Upper lobe of left lung (tissue), 6 donors: ENCODE measurements at regions not wholly inside any gene's neighbourhood (a gene's known extent, or its start where the extent isn't known, plus 50 kb on each side); places are given as distances from the start of the nearest gene placed in this dataset.

Experiments
- ATAC-seq, 2 donors: fragments of 200-7000 bp; cut with Tn5 transposase; one replicate each; pipeline ENCODE4 v1.9.1; 2022; ENCODE audit warnings: mild to moderate bottlenecking in 2 of 2, moderate library complexity in 2 of 2; ENCODE audit not compliant: low FRiP score in 2 of 2
- DNase-seq, 2 donors: peaks; one replicate each; pipeline ENCODE4 v3.0.0-alpha.2; 2019 to 2020
- H3K27ac ChIP-seq, 4 donors: fragments of 200-600 bp; sonication (generic); one replicate each; pipeline ENCODE4 v1.5.1; 2016 to 2019
- H3K27me3 ChIP-seq, 4 donors: fragments of 200-600 bp; sonication (generic); one replicate each; pipeline ENCODE4 v1.5.1; 2017 to 2019
- H3K36me3 ChIP-seq, 4 donors: fragments of 200-600 bp; sonication (generic); one replicate each; pipeline ENCODE4 v1.5.1; 2016 to 2019
- H3K4me1 ChIP-seq, 4 donors: fragments of 200-600 bp; sonication (generic); one replicate each; pipeline ENCODE4 v1.5.1; 2018 to 2019
- H3K4me3 ChIP-seq, 4 donors: fragments of 200-600 bp; sonication (generic); one replicate each; pipeline ENCODE4 v1.5.1; 2017 to 2019; ENCODE audit warnings: mild to moderate bottlenecking in 2 of 4, moderate library complexity in 1 of 4
- H3K9me3 ChIP-seq, 4 donors: fragments of 200-600 bp; sonication (generic); one replicate each; pipeline ENCODE4 v1.5.1; 2018 to 2019
- CTCF ChIP-seq, 6 experiments: fragments of 450-650 bp in 4 of 6; fragments of 200-600 bp in 2 of 6; sonication (generic) in 2 of 6; IDR thresholded peaks; one replicate each; pipeline ENCODE4 v1.5.1; 2016 to 2019; ENCODE audit warnings: antibody characterized with exemption in 6 of 6
- EP300 ChIP-seq, 4 donors: sonication (generic); formaldehyde crosslinking; IDR thresholded peaks; one replicate each; pipeline ENCODE4 v1.5.1; 2017; ENCODE audit warnings: antibody characterized with exemption in 4 of 4, control low read depth in 2 of 4
- POLR2A ChIP-seq, 4 donors: fragments of 450-650 bp; IDR thresholded peaks; one replicate each; pipeline ENCODE4 v1.5.1; 2016 to 2017; ENCODE audit warnings: antibody characterized with exemption in 4 of 4, mild to moderate bottlenecking in 2 of 4
- POLR2AphosphoS5 ChIP-seq, 2 donors: sonication (generic); formaldehyde crosslinking; IDR thresholded peaks; one replicate each; pipeline ENCODE4 v1.5.1; 2017; ENCODE audit warnings: antibody characterized with exemption in 2 of 2
- WGBS, 2 donors: methylation state at CpG; one replicate each; pipeline ENCODE4 v1.1.5; 2017 to 2018; 5-methylcytosine and 5-hydroxymethylcytosine counted together
- donor health status: DM: no; HTN: no; CAD: no; lungs with moderate emphysema.
- donor health status: DM: no; HTN: yes; CAD: no; lungs with severe emphysema.

GRCh38 chr20:1803932-1804501, 91.2 kb upstream of the SIRPA start:
- H3K27ac ChIP-seq = peak overlapping the region; percentile 82 to 89 (median 88)
- H3K27me3 ChIP-seq = peaks cover 0 to 13% (median 0%) of the 10 kb centered on the region in 4 donors
- TF ChIP-seq POLR2A (IDR thresholded peaks at IDR 0.05) (no peak), CTCF (IDR thresholded peaks at IDR 0.05) (no peak), POLR2AphosphoS5 (IDR thresholded peaks at IDR 0.05) (no peak), EP300 (IDR thresholded peaks at IDR 0.05) (no peak)
- peaks cover 18 to 33% (median 26%) of the 10 kb centered on the region in 4 donors for H3K4me1 ChIP-seq
- DNase-seq (no peak), ATAC-seq (no peak)
- 53 to 62% methylated on average over 9 to 10 of the region's 10 CpGs for WGBS, 2 donors
- H3K9me3 ChIP-seq = no peaks in the 10 kb centered on the region
- H3K4me3 ChIP-seq = peak overlapping the region in 3 of 4 donors; percentile 45 to 72 (median 56)
- H3K36me3 ChIP-seq = no peaks in the 10 kb centered on the region

- ATAC-seq (peak; percentile 58 to 78), DNase-seq (peak; percentile 75 to 93)
- Histone ChIP-seq H3K36me3 (no peaks in the 10 kb centered on the region), H3K27ac (peak overlapping the region; percentile 82 to 89 (median 88)), H3K27me3 (peaks cover 0 to 13% (median 0%) of the 10 kb centered on the region in 4 donors), H3K9me3 (no peaks in the 10 kb centered on the region), H3K4me3 (peak overlapping the region; percentile 26 to 72 (median 50)), H3K4me1 (peaks cover 18 to 33% (median 26%) of the 10 kb centered on the region in 4 donors)
- TF ChIP-seq POLR2AphosphoS5 (IDR thresholded peaks at IDR 0.05) (peak in 1 of 2 donors; percentile 43), POLR2A (IDR thresholded peaks at IDR 0.05) (peak in 2 of 4 donors; percentile 56 to 77), EP300 (IDR thresholded peaks at IDR 0.05) (no peak), CTCF (IDR thresholded peaks at IDR 0.05) (no peak)
- WGBS, 2 donors = 0 to 2% methylated on average over 23 to 60 of the region's 100 CpGs
Observed at GRCh38 chr20:1803061-1803931, 91.9 kb upstream of the SIRPA start.

- Histone ChIP-seq H3K27me3 (peaks cover 0 to 13% (median 0%) of the 10 kb centered on the region in 4 donors), H3K27ac (peak overlapping the region; percentile 82 to 89 (median 88)), H3K9me3 (no peaks in the 10 kb centered on the region), H3K4me3 (peak overlapping the region in 3 of 4 donors; percentile 45 to 72 (median 56)), H3K36me3 (no peaks in the 10 kb centered on the region), H3K4me1 (peaks cover 18 to 33% (median 26%) of the 10 kb centered on the region in 4 donors)
- peak; percentile 73 to 88 for DNase-seq
- 1 to 3% methylated on average over 33 to 35 of the region's 35 CpGs for WGBS, 2 donors
- peak; percentile 72 to 81 for ATAC-seq
- TF ChIP-seq CTCF (IDR thresholded peaks at IDR 0.05) (peak; percentile 45 to 72 (median 57)), POLR2AphosphoS5 (IDR thresholded peaks at IDR 0.05) (peak in 1 of 2 donors; percentile 22), POLR2A (IDR thresholded peaks at IDR 0.05) (no peak), EP300 (IDR thresholded peaks at IDR 0.05) (no peak)
Observed at GRCh38 chr20:1802385-1803060, 92.7 kb upstream of the SIRPA start.

- no peak for DNase-seq
- Histone ChIP-seq H3K27ac (peak overlapping the region in 1 of 4 donors; percentile 89), H3K9me3 (no peaks in the 10 kb centered on the region), H3K4me1 (peaks cover 18 to 33% (median 26%) of the 10 kb centered on the region in 4 donors), H3K36me3 (no peaks in the 10 kb centered on the region), H3K27me3 (peaks cover 0 to 13% (median 0%) of the 10 kb centered on the region in 4 donors), H3K4me3 (peak overlapping the region in 2 of 4 donors; percentile 56 to 72)
- WGBS, 2 donors = 26 to 27% methylated on average over 6 of the region's 6 CpGs
- TF ChIP-seq CTCF (IDR thresholded peaks at IDR 0.05) = no peak
- no peak for TF ChIP-seq EP300 (IDR thresholded peaks at IDR 0.05)
- ATAC-seq = no peak
Observed at GRCh38 chr20:1801929-1802306, 93.3 kb upstream of the SIRPA start.
